GM23338 (cell line): ENCODE measurements at regions not wholly inside any gene's neighbourhood (a gene's known extent, or its start where the extent isn't known, plus 50 kb on each side); places are given as distances from the start of the nearest gene placed in this dataset.

Source experiments
- CREB1 ChIP-seq: fragments of 250-450 bp; sonication (Bioruptor Pico); IDR thresholded peaks from 2 replicates; pipeline ENCODE4 v1.5.0; 2020; ENCODE audit warnings: low read depth, mild to moderate bottlenecking, moderate library complexity
- CTCF ChIP-seq, 2 experiments: fragments of 200-600 bp in 1 of 2; sonication (generic) in 1 of 2; conservative IDR thresholded peaks; 2 replicates each; pipeline versions ENCODE4 v1.5.1 to v1.6.1; 2016 to 2017; ENCODE audit warnings: antibody characterized with exemption in 2 of 2, low read depth in 2 of 2, mild to moderate bottlenecking in 2 of 2, moderate library complexity in 1 of 2
- EZH2 ChIP-seq: fragments of 200-600 bp; sonication (generic); IDR thresholded peaks from one replicate; pipeline ENCODE4 v1.8.0; 2017; ENCODE audit warnings: antibody characterized with exemption, mild to moderate bottlenecking, low read depth; ENCODE audit not compliant: unreplicated experiment
- JUNB ChIP-seq: IDR thresholded peaks from one replicate; pipeline ENCODE4 v1.6.1; 2016; ENCODE audit warnings: antibody characterized with exemption; ENCODE audit not compliant: unreplicated experiment
- POLR2AphosphoS5 ChIP-seq: IDR thresholded peaks from 2 replicates; pipeline ENCODE4 v1.6.1; 2016; ENCODE audit warnings: antibody characterized with exemption, low read depth
- REST ChIP-seq: IDR thresholded peaks from one replicate; pipeline ENCODE4 v1.6.1; 2018; ENCODE audit warnings: antibody characterized with exemption; ENCODE audit not compliant: unreplicated experiment

GRCh38 chr13:73902847-73903246 lies 231.4 kb downstream of the KLF12 start:
- TF ChIP-seq POLR2AphosphoS5, result no peak
- TF ChIP-seq CTCF (conservative IDR thresholded peaks at IDR 0.05; ENCODE audit: low read depth in 2 of 2), result no peak
- TF ChIP-seq EZH2, result no peak
- TF ChIP-seq REST, result no peak
- TF ChIP-seq CREB1, result no peak
- TF ChIP-seq JUNB, result no peak
